NB4 (cell line): ENCODE measurements at regions not wholly inside any gene's neighbourhood (a gene's known extent, or its start where the extent isn't known, plus 50 kb on each side); places are given as distances from the start of the nearest gene placed in this dataset.

Source experiments
- CTCF ChIP-seq: IDR thresholded peaks from one replicate; pipeline ENCODE4 v1.5.1; 2012; ENCODE audit warnings: low read depth, low read length
- POLR2A ChIP-seq: IDR thresholded peaks from 2 replicates; pipeline ENCODE4 v1.6.1; 2011; ENCODE audit warnings: mild to moderate bottlenecking; ENCODE audit not compliant: insufficient read length; ENCODE audit errors: extremely low read depth
- TF ChIP-seq, protein P1 (sequence below): IDR thresholded peaks from 2 replicates; pipeline ENCODE4 v1.6.1; 2011; ENCODE audit warnings: low read depth, low read length

DNA sequence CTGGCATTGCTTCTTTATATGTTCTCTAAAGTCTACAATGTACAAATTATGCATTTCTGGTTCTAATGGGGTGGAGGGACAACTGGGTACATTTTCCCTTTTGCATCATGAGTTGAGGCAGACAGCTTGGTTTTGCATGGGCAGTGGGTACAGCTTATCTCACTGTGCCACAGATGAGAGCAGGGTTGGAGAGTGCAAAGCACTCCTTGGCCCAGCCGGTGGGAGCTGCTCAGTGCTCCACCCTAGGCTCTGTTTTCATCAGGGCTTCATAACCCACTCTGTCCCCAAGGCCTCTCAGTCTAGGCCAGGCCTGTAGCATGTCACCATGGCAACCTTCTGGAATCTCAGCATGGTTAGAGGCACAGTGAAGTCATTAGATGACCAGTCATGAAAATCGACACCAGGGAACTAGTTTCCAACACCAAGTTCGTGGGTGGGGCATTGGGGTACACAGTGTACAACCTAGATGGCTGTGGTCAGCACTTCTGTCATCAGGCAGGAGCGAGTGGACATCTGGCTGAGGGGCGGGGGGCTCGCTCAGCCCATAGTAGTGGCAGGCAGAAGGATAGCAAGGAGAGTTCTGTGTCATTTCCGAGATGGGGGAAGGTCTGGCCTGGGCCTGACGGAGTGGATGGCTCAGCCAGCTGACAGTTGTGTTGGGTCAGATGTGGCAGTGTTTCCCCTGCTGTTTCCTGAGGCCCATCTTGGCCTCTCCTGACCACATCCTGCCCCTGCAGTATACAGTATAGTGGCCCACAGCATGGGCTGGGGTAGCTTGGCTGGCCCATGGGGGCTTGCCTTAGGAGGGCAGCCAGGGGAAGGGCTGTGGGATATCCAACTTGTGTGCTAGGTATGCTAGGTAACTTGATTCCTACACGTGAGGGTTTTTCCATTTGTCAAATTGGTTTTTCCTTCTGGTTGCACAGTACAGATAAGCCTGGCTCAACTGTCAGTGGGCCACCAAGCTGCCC is 75.7 kb upstream of the PRR23C start:
- TF ChIP-seq POLR2A (no peak), CTCF (no peak)
- TF ChIP-seq, protein P1, sequence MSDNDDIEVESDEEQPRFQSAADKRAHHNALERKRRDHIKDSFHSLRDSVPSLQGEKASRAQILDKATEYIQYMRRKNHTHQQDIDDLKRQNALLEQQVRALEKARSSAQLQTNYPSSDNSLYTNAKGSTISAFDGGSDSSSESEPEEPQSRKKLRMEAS, result peak; percentile 69
